CD14-positive monocyte (primary cell): ENCODE measurements at regions not wholly inside any gene's neighbourhood (a gene's known extent, or its start where the extent isn't known, plus 50 kb on each side); places are given as distances from the start of the nearest gene placed in this dataset.
"Not testable (repeated sequence)": the region's sequence is repeated elsewhere in the genome, so short reads cannot be mapped to it uniquely, and the experiment has no call there.

Experiments
- DNase-seq, 3 donors: peaks; one replicate each; pipeline ENCODE4 v3.0.0-alpha.2; 2011 to 2022
- H2AFZ ChIP-seq: 2 replicates; pipeline ENCODE4 v1.6.0; 2012; ENCODE audit warnings: mild to moderate bottlenecking, low read depth, low read length, inconsistent platforms; ENCODE audit not compliant: insufficient read depth, poor library complexity, severe bottlenecking
- H3K27ac ChIP-seq, 2 donors: 1 replicate in 1 of 2; 2 replicates in 1 of 2; pipeline ENCODE4 v1.5.1; 2012 to 2013; ENCODE audit warnings: low read length in 2 of 2, control low read depth in 1 of 2, inconsistent platforms in 1 of 2, low read depth in 1 of 2, mild to moderate bottlenecking in 1 of 2
- H3K27me3 ChIP-seq, 2 donors: one replicate each; pipeline versions ENCODE4 v1.6.0 to v1.6.1; 2011 to 2013; ENCODE audit warnings: low read length in 2 of 2; ENCODE audit not compliant: control insufficient read depth in 2 of 2, insufficient read depth in 2 of 2
- H3K36me3 ChIP-seq, 2 donors: replicated peaks in 1 of 2; 1 replicate in 1 of 2; 2 replicates in 1 of 2; pipeline versions ENCODE4 v1.5.1 to v1.6.1; 2012 to 2013; ENCODE audit warnings: low read length in 2 of 2, control low read depth in 1 of 2, inconsistent platforms in 1 of 2, mild to moderate bottlenecking in 1 of 2; ENCODE audit not compliant: insufficient read depth in 2 of 2, control insufficient read depth in 1 of 2
- H3K4me1 ChIP-seq, 2 donors: 1 replicate in 1 of 2; 2 replicates in 1 of 2; pipeline versions ENCODE4 v1.5.1 to v1.6.1; 2012 to 2013; ENCODE audit warnings: low read length in 2 of 2, control low read depth in 1 of 2, inconsistent platforms in 1 of 2, mild to moderate bottlenecking in 1 of 2, moderate library complexity in 1 of 2; ENCODE audit not compliant: insufficient read depth in 2 of 2, control insufficient read depth in 1 of 2
- H3K4me2 ChIP-seq: replicated peaks from 2 replicates; pipeline ENCODE3; 2012; ENCODE audit warnings: low read length, moderate library complexity, mild to moderate bottlenecking; ENCODE audit not compliant: poor library complexity, severe bottlenecking; ENCODE audit errors: extremely low read depth
- H3K4me3 ChIP-seq, 3 experiments: fragments of 200-600 bp in 1 of 3; sonication (generic) in 1 of 3; replicated peaks in 1 of 3; 1 replicate in 2 of 3; 2 replicates in 1 of 3; pipeline ENCODE4 v1.5.1; 2011 to 2013; ENCODE audit warnings: low read length in 3 of 3, mild to moderate bottlenecking in 3 of 3, control low read depth in 2 of 3, low read depth in 2 of 3, inconsistent platforms in 1 of 3, moderate library complexity in 1 of 3
- H3K79me2 ChIP-seq: 2 replicates; pipeline ENCODE4 v1.6.0; 2012; ENCODE audit warnings: mild to moderate bottlenecking, control low read depth, inconsistent platforms, low read length, moderate library complexity; ENCODE audit not compliant: insufficient read depth
- H3K9ac ChIP-seq: 2 replicates; pipeline ENCODE4 v1.6.0; 2017; ENCODE audit warnings: low read length, mild to moderate bottlenecking; ENCODE audit not compliant: insufficient read depth, poor library complexity, severe bottlenecking
- H3K9me3 ChIP-seq, 2 donors: replicated peaks in 1 of 2; 1 replicate in 1 of 2; 2 replicates in 1 of 2; pipeline versions ENCODE4 v1.5.1 to v1.6.1; 2012 to 2013; ENCODE audit warnings: low read length in 2 of 2, control low read depth in 1 of 2; ENCODE audit not compliant: control insufficient read depth in 1 of 2, insufficient read depth in 1 of 2
- H4K20me1 ChIP-seq: 2 replicates; pipeline ENCODE4 v1.6.0; 2012; ENCODE audit warnings: mild to moderate bottlenecking, low read length, control low read depth, moderate library complexity; ENCODE audit not compliant: insufficient read depth
- H3K27ac Mint-ChIP-seq, 7 donors: one replicate each; pipeline ENCODE4 v1.8.0; 2020; ENCODE audit warnings: mild to moderate bottlenecking in 7 of 7, mixed read lengths in 7 of 7, moderate library complexity in 6 of 7, inconsistent platforms in 2 of 7
- H3K27me3 Mint-ChIP-seq, 3 donors: one replicate each; pipeline ENCODE4 v1.8.0; 2021 to 2022; ENCODE audit warnings: low read depth in 3 of 3, mild to moderate bottlenecking in 3 of 3, mixed read lengths in 3 of 3, moderate library complexity in 3 of 3, inconsistent platforms in 1 of 3
- H3K36me3 Mint-ChIP-seq, 2 donors: one replicate each; pipeline ENCODE4 v1.8.0; 2020; ENCODE audit warnings: mixed read lengths in 2 of 2, inconsistent platforms in 1 of 2, mild to moderate bottlenecking in 1 of 2
- H3K4me1 Mint-ChIP-seq: one replicate; pipeline ENCODE4 v1.8.0; 2020; ENCODE audit warnings: mild to moderate bottlenecking, mixed read lengths
- H3K4me3 Mint-ChIP-seq, 2 donors: one replicate each; pipeline ENCODE4 v1.8.0; 2020; ENCODE audit warnings: mild to moderate bottlenecking in 2 of 2, mixed read lengths in 2 of 2, moderate library complexity in 1 of 2
- H3K9me3 Mint-ChIP-seq, 7 donors: one replicate each; pipeline ENCODE4 v1.8.0; 2020 to 2022; ENCODE audit warnings: mixed read lengths in 7 of 7, mild to moderate bottlenecking in 6 of 7, moderate library complexity in 6 of 7, inconsistent platforms in 2 of 7
- CTCF ChIP-seq: fragments of 200-600 bp; IDR thresholded peaks from one replicate; pipeline ENCODE4 v1.8.0; 2022; ENCODE audit warnings: antibody characterized with exemption, mild to moderate bottlenecking
- WGBS: methylation state at CpG from one replicate; pipeline ENCODE4 v1.1.5; 2013; ENCODE audit warnings: missing lambda C conversion rate; ENCODE audit not compliant: insufficient coverage; 5-methylcytosine and 5-hydroxymethylcytosine counted together
- intact Hi-C, 2 donors: fragments of 100-400 bp; cut with micrococcal nuclease; formaldehyde crosslinking; loops; one replicate each; pipeline versions ENCODE4 v1.15.0 to v1.15.1; 2023

GRCh38 chr18:14415806-14416205, 127.6 kb downstream of the POTEC start:
- peak; percentile 20 for TF ChIP-seq CTCF
- H3K9me3 ChIP-seq, H3K79me2 ChIP-seq, H3K9me3 Mint-ChIP-seq, H3K27ac ChIP-seq, intact Hi-C loops, DNase-seq, H3K4me1 Mint-ChIP-seq, H3K27ac Mint-ChIP-seq, H3K4me3 ChIP-seq, H4K20me1 ChIP-seq, H3K27me3 ChIP-seq, H3K9ac ChIP-seq, H3K4me2 ChIP-seq, H3K27me3 Mint-ChIP-seq, H3K4me3 Mint-ChIP-seq, H3K36me3 ChIP-seq, H2AFZ ChIP-seq, H3K36me3 Mint-ChIP-seq, H3K4me1 ChIP-seq: not testable (repeated sequence)
- WGBS: no CpG with 5 or more reads among the region's 8 CpGs

GRCh38 chr18:14415399-14415798, 128.0 kb downstream of the POTEC start:
- H3K36me3 Mint-ChIP-seq, H3K27ac Mint-ChIP-seq, H2AFZ ChIP-seq, H3K9me3 ChIP-seq, DNase-seq, H3K79me2 ChIP-seq, H4K20me1 ChIP-seq, H3K4me1 Mint-ChIP-seq, H3K27ac ChIP-seq, H3K36me3 ChIP-seq, H3K4me3 ChIP-seq, H3K27me3 Mint-ChIP-seq, H3K9me3 Mint-ChIP-seq, H3K4me2 ChIP-seq, H3K4me1 ChIP-seq, H3K9ac ChIP-seq, H3K4me3 Mint-ChIP-seq, H3K27me3 ChIP-seq, intact Hi-C loops: not testable (repeated sequence)
- WGBS: no CpG with 5 or more reads among the region's 6 CpGs

GRCh38 chr18:14395533-14395932, 147.9 kb downstream of the POTEC start:
- H3K27me3 Mint-ChIP-seq, H3K27ac Mint-ChIP-seq, H3K36me3 ChIP-seq, H3K4me2 ChIP-seq, H3K79me2 ChIP-seq, DNase-seq, H3K4me3 ChIP-seq, H3K9me3 Mint-ChIP-seq, H2AFZ ChIP-seq, H3K27ac ChIP-seq, intact Hi-C loops, H3K9ac ChIP-seq, H3K27me3 ChIP-seq, H3K4me1 Mint-ChIP-seq, H3K36me3 Mint-ChIP-seq, H3K9me3 ChIP-seq, H3K4me1 ChIP-seq, H3K4me3 Mint-ChIP-seq, H4K20me1 ChIP-seq: not testable (repeated sequence)
- WGBS: no CpG with 5 or more reads among the region's 3 CpGs

- H3K4me2 ChIP-seq, H3K4me3 ChIP-seq, H4K20me1 ChIP-seq, H3K27ac Mint-ChIP-seq, H3K9ac ChIP-seq, H3K4me1 Mint-ChIP-seq, H3K4me3 Mint-ChIP-seq, intact Hi-C loops, H2AFZ ChIP-seq, H3K27me3 Mint-ChIP-seq, H3K36me3 Mint-ChIP-seq, H3K9me3 Mint-ChIP-seq, H3K79me2 ChIP-seq, H3K27me3 ChIP-seq, H3K27ac ChIP-seq, H3K36me3 ChIP-seq, H3K9me3 ChIP-seq, DNase-seq, H3K4me1 ChIP-seq: not testable (repeated sequence)
- WGBS: 98% methylated on average over 37 of the region's 50 CpGs
These were observed 149.8 kb downstream of the POTEC start for GRCh38 chr18:14393563-14394103.
